ENCODE measurements at regions not wholly inside any gene's neighbourhood (a gene's known extent, or its start where the extent isn't known, plus 50 kb on each side); places are given as distances from the start of the nearest gene placed in this dataset.
"Not testable (repeated sequence)": the region's sequence is repeated elsewhere in the genome, so short reads cannot be mapped to it uniquely, and the experiment has no call there.

GRCh38 chr20:11180186-11180585 lies 506.4 kb upstream of the JAG1 start:
- TF ChIP-seq TCF7L2 (IDR thresholded peaks at IDR 0.05; ENCODE audit: borderline replicate concordance, extremely low read depth, insufficient read depth, insufficient read length), result no peak
- no peak overlapping the region for H3K4me3 ChIP-seq (replicated peaks in 1 of 2; ENCODE audit: low read depth in 1 of 2, low read length in 2 of 2)
- H3K9ac ChIP-seq (ENCODE audit: low read length), result no peak overlapping the region
- no peak overlapping the region for H3K27ac ChIP-seq (ENCODE audit: low read depth, low read length)
- no peaks in the 10 kb centered on the region for H3K36me3 ChIP-seq (ENCODE audit: control insufficient read depth in 1 of 2, insufficient read depth in 2 of 2, low read length in 2 of 2)
- BruUV-seq (replicated peaks), result no TSS peak
- no peaks in the 10 kb centered on the region for H3K9me2 ChIP-seq (ENCODE audit: insufficient read depth)
- no peaks in the 10 kb centered on the region for H3K79me2 ChIP-seq (ENCODE audit: insufficient read depth, low read length)
- H4K20me1 ChIP-seq (ENCODE audit: insufficient read depth), result no peaks in the 10 kb centered on the region
- H3K4me2 ChIP-seq (ENCODE audit: low read length), result no peak overlapping the region
- H2AFZ ChIP-seq (ENCODE audit: low read depth, low read length, poor library complexity, severe bottlenecking), result peak overlapping the region; percentile 84
- RAD21 ChIA-PET (ENCODE audit: low non-redundant PET in 1 of 2, low total read pairs in 2 of 2, uncharacterized antibody in 2 of 2, unreplicated experiment in 2 of 2), result no interaction called here
- CTCF ChIA-PET, result no interaction called here
- ATAC-seq (no peak), DNase-seq (ENCODE audit: low read depth, low spot score) (no peak)
- peaks cover 3 to 12% of the 10 kb centered on the region in 2 experiments; a peak in 3 of 4 replicates for H3K4me1 ChIP-seq (ENCODE audit: control insufficient read depth in 1 of 2, insufficient read depth in 2 of 2, low read length in 2 of 2)
- intact Hi-C loops (cut with micrococcal nuclease), result no loop called here
- no peaks in the 10 kb centered on the region for H3K27me3 ChIP-seq (ENCODE audit: insufficient read depth, low read length)
- POLR2A ChIA-PET, result no interaction called here
- H3K9me3 ChIP-seq (ENCODE audit: control insufficient read depth in 1 of 2, insufficient read depth in 1 of 2, low read depth in 1 of 2, low read length in 2 of 2), result no peaks in the 10 kb centered on the region; a peak in 2 of 4 replicates

- RAD21 ChIA-PET (ENCODE audit: low non-redundant PET in 1 of 2, low total read pairs in 2 of 2, uncharacterized antibody in 2 of 2, unreplicated experiment in 2 of 2); H3K9me2 ChIP-seq (ENCODE audit: insufficient read depth); intact Hi-C loops (cut with micrococcal nuclease); ATAC-seq; H3K27ac ChIP-seq (ENCODE audit: low read depth, low read length); H3K4me3 ChIP-seq (replicated peaks in 1 of 2; ENCODE audit: low read depth in 1 of 2, low read length in 2 of 2); H2AFZ ChIP-seq (ENCODE audit: low read depth, low read length, poor library complexity, severe bottlenecking); DNase-seq (ENCODE audit: low read depth, low spot score); H3K79me2 ChIP-seq (ENCODE audit: insufficient read depth, low read length); BruUV-seq (replicated peaks); POLR2A ChIA-PET; H3K4me2 ChIP-seq (ENCODE audit: low read length); H3K36me3 ChIP-seq (ENCODE audit: control insufficient read depth in 1 of 2, insufficient read depth in 2 of 2, low read length in 2 of 2); H3K9ac ChIP-seq (ENCODE audit: low read length); H3K9me3 ChIP-seq (ENCODE audit: control insufficient read depth in 1 of 2, insufficient read depth in 1 of 2, low read depth in 1 of 2, low read length in 2 of 2); H3K27me3 ChIP-seq (ENCODE audit: insufficient read depth, low read length); CTCF ChIA-PET; H4K20me1 ChIP-seq (ENCODE audit: insufficient read depth): not testable (repeated sequence)
- H3K4me1 ChIP-seq (ENCODE audit: control insufficient read depth in 1 of 2, insufficient read depth in 2 of 2, low read length in 2 of 2), result peaks cover 3 to 12% of the 10 kb centered on the region in 2 experiments; a peak in 3 of 4 replicates
These were observed 507.3 kb upstream of the JAG1 start for GRCh38 chr20:11181129-11181528.

GRCh38 chr20:11181966-11182365 lies 508.2 kb upstream of the JAG1 start:
- Histone ChIP-seq H3K27me3 (ENCODE audit: insufficient read depth, low read length) (no peaks in the 10 kb centered on the region), H3K36me3 (ENCODE audit: control insufficient read depth in 1 of 2, insufficient read depth in 2 of 2, low read length in 2 of 2) (no peaks in the 10 kb centered on the region), H3K4me2 (ENCODE audit: low read length) (no peak overlapping the region), H4K20me1 (ENCODE audit: insufficient read depth) (no peaks in the 10 kb centered on the region), H3K79me2 (ENCODE audit: insufficient read depth, low read length) (no peaks in the 10 kb centered on the region), H3K9me2 (ENCODE audit: insufficient read depth) (no peaks in the 10 kb centered on the region), H2AFZ (ENCODE audit: low read depth, low read length, poor library complexity, severe bottlenecking) (no peak overlapping the region), H3K4me1 (ENCODE audit: control insufficient read depth in 1 of 2, insufficient read depth in 2 of 2, low read length in 2 of 2) (peaks cover 3 to 12% of the 10 kb centered on the region in 2 experiments; a peak in 3 of 4 replicates), H3K4me3 (replicated peaks in 1 of 2; ENCODE audit: low read depth in 1 of 2, low read length in 2 of 2) (no peak overlapping the region), H3K9ac (ENCODE audit: low read length) (no peak overlapping the region), H3K9me3 (ENCODE audit: control insufficient read depth in 1 of 2, insufficient read depth in 1 of 2, low read depth in 1 of 2, low read length in 2 of 2) (peaks cover 0 to 5% of the 10 kb centered on the region in 2 experiments; a peak in 2 of 4 replicates), H3K27ac (ENCODE audit: low read depth, low read length) (no peak overlapping the region)
- no peak for DNase-seq (ENCODE audit: low read depth, low spot score)
- RAD21 ChIA-PET (ENCODE audit: low non-redundant PET in 1 of 2, low total read pairs in 2 of 2, uncharacterized antibody in 2 of 2, unreplicated experiment in 2 of 2), result no interaction called here
- ATAC-seq, result no peak
- peak in 2 of 3 experiments; percentile 18 to 31; a peak in 3 of 6 replicates for TF ChIP-seq CTCF (IDR thresholded peaks at IDR 0.05 in 2 of 3, conservative IDR thresholded peaks at IDR 0.05 in 1 of 3; ENCODE audit: borderline replicate concordance in 1 of 3, insufficient read depth in 1 of 3, low read depth in 2 of 3, low read length in 2 of 3)
- TF ChIP-seq, protein P1, sequence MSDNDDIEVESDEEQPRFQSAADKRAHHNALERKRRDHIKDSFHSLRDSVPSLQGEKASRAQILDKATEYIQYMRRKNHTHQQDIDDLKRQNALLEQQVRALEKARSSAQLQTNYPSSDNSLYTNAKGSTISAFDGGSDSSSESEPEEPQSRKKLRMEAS (IDR thresholded peaks at IDR 0.05), result no peak
- intact Hi-C loops (cut with micrococcal nuclease), result no loop called here
- POLR2A ChIA-PET, result no interaction called here
- CTCF ChIA-PET, result no interaction called here
- BruUV-seq (replicated peaks), result no TSS peak
